Astrocyte of the spinal cord (primary cell): ENCODE measurements at regions not wholly inside any gene's neighbourhood (a gene's known extent, or its start where the extent isn't known, plus 50 kb on each side); places are given as distances from the start of the nearest gene placed in this dataset.

Source experiments
- DNase-seq: peaks from one replicate; pipeline ENCODE4 v3.0.0; 2011; ENCODE audit warnings: low read depth, low spot score
- H3K4me3 ChIP-seq: 2 replicates; pipeline ENCODE4 v1.5.1; 2011; ENCODE audit warnings: low read depth, mild to moderate bottlenecking, low read length, moderate library complexity
- in situ Hi-C: cut with HindIII; loops from 2 replicates; pipeline ENCODE4 v1.10.0; 2017; ENCODE audit warnings: low sequenced_read_pairs
- TF ChIP-seq, protein P1 (sequence below): IDR thresholded peaks from 2 replicates; pipeline ENCODE4 v1.5.1; 2012; ENCODE audit warnings: low read depth, mild to moderate bottlenecking, low read length, inconsistent platforms

- in situ Hi-C loops, result no loop called here
- no peak for DNase-seq
- TF ChIP-seq, protein P1, sequence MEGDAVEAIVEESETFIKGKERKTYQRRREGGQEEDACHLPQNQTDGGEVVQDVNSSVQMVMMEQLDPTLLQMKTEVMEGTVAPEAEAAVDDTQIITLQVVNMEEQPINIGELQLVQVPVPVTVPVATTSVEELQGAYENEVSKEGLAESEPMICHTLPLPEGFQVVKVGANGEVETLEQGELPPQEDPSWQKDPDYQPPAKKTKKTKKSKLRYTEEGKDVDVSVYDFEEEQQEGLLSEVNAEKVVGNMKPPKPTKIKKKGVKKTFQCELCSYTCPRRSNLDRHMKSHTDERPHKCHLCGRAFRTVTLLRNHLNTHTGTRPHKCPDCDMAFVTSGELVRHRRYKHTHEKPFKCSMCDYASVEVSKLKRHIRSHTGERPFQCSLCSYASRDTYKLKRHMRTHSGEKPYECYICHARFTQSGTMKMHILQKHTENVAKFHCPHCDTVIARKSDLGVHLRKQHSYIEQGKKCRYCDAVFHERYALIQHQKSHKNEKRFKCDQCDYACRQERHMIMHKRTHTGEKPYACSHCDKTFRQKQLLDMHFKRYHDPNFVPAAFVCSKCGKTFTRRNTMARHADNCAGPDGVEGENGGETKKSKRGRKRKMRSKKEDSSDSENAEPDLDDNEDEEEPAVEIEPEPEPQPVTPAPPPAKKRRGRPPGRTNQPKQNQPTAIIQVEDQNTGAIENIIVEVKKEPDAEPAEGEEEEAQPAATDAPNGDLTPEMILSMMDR, result no peak
- H3K4me3 ChIP-seq, result no peak overlapping the region
Observed at GRCh38 chr12:14315501-14315900, 50.0 kb upstream of the ATF7IP start.
